ENCODE measurements at regions not wholly inside any gene's neighbourhood (a gene's known extent, or its start where the extent isn't known, plus 50 kb on each side); places are given as distances from the start of the nearest gene placed in this dataset.

DNA sequence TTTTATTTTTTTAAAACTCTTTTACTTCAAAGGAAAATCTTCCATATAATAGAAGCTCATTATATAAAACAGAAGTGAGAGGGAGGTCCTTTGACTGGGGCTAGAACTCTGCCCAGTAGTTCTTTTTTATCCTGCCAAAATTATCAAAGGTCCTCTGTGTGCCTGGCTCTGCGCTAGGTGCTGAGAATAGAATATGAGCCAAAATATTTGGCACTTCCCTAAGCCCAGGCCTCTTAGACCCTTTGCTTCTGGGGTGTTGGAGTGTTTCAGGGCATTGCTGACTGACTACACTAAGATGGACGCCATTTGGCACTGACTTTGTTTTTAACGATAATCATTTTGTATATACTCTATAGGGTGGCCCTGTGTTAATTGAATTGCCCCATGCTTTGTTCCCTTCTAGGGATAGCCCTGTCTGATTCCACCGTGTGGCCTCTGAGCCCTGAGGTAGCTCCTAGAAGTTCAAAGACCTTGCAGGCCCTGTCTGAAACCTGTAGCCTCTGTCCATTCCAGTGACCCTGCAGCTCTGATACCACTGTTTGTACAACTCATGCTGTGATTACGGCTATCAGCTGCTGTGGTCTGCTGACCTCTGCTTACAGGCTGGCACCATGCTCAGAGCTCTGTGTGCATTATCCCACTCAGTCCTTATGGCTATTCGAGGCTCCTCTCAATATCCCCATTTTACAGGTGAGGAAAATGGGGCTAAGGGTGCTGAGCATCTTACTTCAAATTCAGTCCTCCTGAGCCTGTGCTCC lies 84.3 kb upstream of the SHB start:
- TF ChIP-seq, protein P1, sequence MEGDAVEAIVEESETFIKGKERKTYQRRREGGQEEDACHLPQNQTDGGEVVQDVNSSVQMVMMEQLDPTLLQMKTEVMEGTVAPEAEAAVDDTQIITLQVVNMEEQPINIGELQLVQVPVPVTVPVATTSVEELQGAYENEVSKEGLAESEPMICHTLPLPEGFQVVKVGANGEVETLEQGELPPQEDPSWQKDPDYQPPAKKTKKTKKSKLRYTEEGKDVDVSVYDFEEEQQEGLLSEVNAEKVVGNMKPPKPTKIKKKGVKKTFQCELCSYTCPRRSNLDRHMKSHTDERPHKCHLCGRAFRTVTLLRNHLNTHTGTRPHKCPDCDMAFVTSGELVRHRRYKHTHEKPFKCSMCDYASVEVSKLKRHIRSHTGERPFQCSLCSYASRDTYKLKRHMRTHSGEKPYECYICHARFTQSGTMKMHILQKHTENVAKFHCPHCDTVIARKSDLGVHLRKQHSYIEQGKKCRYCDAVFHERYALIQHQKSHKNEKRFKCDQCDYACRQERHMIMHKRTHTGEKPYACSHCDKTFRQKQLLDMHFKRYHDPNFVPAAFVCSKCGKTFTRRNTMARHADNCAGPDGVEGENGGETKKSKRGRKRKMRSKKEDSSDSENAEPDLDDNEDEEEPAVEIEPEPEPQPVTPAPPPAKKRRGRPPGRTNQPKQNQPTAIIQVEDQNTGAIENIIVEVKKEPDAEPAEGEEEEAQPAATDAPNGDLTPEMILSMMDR (IDR thresholded peaks at IDR 0.05; ENCODE audit: low read depth, low read length, poor library complexity, severe bottlenecking), result no peak
- no peak for TF ChIP-seq EZH2phosphoT487 (IDR thresholded peaks at IDR 0.05; ENCODE audit: borderline replicate concordance, low read length)
